ENCODE measurements at regions not wholly inside any gene's neighbourhood (a gene's known extent, or its start where the extent isn't known, plus 50 kb on each side); places are given as distances from the start of the nearest gene placed in this dataset.
A peak's percentile ranks its signal among the peaks of the same experiment; 100 is the strongest.

DNA sequence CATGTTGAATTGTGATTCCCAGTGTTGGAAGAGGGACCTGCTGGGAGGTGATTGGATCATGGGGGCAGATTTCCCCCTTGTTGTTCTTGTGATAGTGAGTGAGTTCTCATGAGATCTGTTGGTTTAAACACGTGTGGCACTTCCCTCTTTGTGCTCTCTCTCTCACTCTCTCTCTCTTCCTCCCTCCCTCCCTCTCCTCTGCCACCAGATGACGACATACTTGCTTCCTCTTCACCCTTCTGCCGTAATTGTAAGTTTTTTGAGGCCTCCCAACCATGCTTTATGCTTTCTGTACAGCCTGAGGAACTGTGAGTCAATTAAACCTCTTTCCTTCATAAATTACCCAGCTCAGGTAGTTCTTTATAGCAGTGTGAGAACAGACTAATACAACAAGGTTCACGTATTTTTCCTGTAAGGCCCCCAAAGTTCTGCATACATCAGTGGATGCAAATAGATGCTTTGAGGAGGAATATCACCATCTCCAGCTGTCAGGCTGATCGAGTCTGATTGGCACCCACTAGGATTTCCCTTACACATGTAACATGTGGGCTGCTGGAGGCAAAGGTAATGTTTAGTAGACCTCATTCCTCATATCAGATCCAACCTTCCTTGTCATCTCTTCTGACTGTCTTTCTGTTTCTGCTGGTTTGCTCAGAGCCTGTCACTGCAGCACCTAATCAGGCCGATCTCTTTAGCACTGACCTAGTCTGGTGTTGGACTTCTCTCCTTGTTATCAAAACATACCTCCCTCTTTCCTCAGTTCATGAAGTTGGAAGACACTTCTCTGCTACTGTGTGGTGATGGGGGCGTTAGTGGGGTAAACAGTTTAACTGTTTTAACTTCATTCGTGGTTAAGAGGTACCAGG, 54.3 kb upstream of the BACH2 start:
- Histone ChIP-seq H3K4me1 (ENCODE audit: insufficient read depth, poor library complexity, severe bottlenecking) (no peaks in the 10 kb centered on the region), H3K36me3 (ENCODE audit: low read depth) (no peaks in the 10 kb centered on the region), H3K4me3 (ENCODE audit: severe bottlenecking) (no peak overlapping the region), H3K27me3 (ENCODE audit: insufficient read depth, poor library complexity, severe bottlenecking) (no peaks in the 10 kb centered on the region), H3K27ac (ENCODE audit: poor library complexity, severe bottlenecking) (no peak overlapping the region), H3K9me3 (ENCODE audit: severe bottlenecking) (no peaks in the 10 kb centered on the region)
- TF ChIP-seq, protein P1, sequence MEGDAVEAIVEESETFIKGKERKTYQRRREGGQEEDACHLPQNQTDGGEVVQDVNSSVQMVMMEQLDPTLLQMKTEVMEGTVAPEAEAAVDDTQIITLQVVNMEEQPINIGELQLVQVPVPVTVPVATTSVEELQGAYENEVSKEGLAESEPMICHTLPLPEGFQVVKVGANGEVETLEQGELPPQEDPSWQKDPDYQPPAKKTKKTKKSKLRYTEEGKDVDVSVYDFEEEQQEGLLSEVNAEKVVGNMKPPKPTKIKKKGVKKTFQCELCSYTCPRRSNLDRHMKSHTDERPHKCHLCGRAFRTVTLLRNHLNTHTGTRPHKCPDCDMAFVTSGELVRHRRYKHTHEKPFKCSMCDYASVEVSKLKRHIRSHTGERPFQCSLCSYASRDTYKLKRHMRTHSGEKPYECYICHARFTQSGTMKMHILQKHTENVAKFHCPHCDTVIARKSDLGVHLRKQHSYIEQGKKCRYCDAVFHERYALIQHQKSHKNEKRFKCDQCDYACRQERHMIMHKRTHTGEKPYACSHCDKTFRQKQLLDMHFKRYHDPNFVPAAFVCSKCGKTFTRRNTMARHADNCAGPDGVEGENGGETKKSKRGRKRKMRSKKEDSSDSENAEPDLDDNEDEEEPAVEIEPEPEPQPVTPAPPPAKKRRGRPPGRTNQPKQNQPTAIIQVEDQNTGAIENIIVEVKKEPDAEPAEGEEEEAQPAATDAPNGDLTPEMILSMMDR (IDR thresholded peaks at IDR 0.05; ENCODE audit: poor library complexity, severe bottlenecking): no peak
- DNase-seq (ENCODE audit: low spot score) (no peak), ATAC-seq (ENCODE audit: low read depth) (no peak)

DNA sequence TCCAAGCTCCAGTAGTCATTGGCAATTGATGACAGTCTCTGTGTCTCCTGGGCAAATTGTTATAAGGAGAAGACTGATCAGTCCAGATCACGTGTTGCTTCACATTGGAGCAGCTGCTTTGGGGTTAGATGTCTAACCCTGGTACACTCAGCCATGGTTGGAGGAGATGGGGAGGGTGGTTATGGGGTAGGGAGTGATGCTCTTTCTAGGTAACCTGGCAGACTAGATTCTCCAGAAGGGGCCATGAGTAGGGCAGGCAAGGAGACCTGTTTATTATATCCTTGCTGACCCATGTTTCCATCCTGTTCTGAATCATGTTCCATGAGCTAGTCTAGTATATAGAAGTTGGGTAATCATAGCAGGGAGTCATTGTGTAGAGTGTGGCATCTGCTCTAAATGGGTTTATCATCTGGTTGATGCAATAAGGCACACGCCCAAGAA, 50.8 kb upstream of the BACH2 start:
- H3K4me1 ChIP-seq (ENCODE audit: insufficient read depth, poor library complexity, severe bottlenecking): no peaks in the 10 kb centered on the region
- TF ChIP-seq, protein P1 (IDR thresholded peaks at IDR 0.05; ENCODE audit: poor library complexity, severe bottlenecking): no peak
- DNase-seq (ENCODE audit: low spot score): no peak
- H3K4me3 ChIP-seq (ENCODE audit: severe bottlenecking): no peak overlapping the region
- no peaks in the 10 kb centered on the region for H3K9me3 ChIP-seq (ENCODE audit: severe bottlenecking)
- no peaks in the 10 kb centered on the region for H3K36me3 ChIP-seq (ENCODE audit: low read depth)
- ATAC-seq (ENCODE audit: low read depth): peak; percentile 73
- no peak overlapping the region for H3K27ac ChIP-seq (ENCODE audit: poor library complexity, severe bottlenecking)
- no peaks in the 10 kb centered on the region for H3K27me3 ChIP-seq (ENCODE audit: insufficient read depth, poor library complexity, severe bottlenecking)

DNA sequence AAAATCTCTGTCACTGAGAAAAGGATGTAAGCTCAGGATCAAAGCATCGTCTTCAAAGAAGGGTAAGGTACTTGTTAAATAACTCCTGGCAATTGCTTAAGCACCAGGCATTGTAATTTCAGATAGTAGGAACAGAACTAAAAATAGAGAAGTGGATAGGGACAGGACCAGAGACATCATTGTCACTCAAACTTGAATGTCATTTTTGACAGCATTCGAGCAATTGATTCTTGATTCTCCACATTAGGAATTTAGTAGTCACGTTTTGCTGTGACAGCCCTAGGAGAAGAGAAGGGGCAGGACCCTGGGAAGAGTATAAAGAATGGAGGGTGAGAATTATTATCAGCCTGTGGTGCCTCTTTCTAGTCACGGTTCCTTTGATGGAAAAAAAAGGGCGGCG, 50.1 kb upstream of the BACH2 start:
- Histone ChIP-seq H3K27me3 (ENCODE audit: insufficient read depth, poor library complexity, severe bottlenecking) (no peaks in the 10 kb centered on the region), H3K4me3 (ENCODE audit: severe bottlenecking) (no peak overlapping the region), H3K9me3 (ENCODE audit: severe bottlenecking) (no peaks in the 10 kb centered on the region), H3K27ac (ENCODE audit: poor library complexity, severe bottlenecking) (no peak overlapping the region), H3K36me3 (ENCODE audit: low read depth) (no peaks in the 10 kb centered on the region), H3K4me1 (ENCODE audit: insufficient read depth, poor library complexity, severe bottlenecking) (no peaks in the 10 kb centered on the region)
- TF ChIP-seq, protein P1 (IDR thresholded peaks at IDR 0.05; ENCODE audit: poor library complexity, severe bottlenecking): no peak
- no peak for ATAC-seq (ENCODE audit: low read depth)
- no peak for DNase-seq (ENCODE audit: low spot score)
